Loucy (cell line): ENCODE measurements at regions not wholly inside any gene's neighbourhood (a gene's known extent, or its start where the extent isn't known, plus 50 kb on each side); places are given as distances from the start of the nearest gene placed in this dataset.

Experiments used
- CTCF ChIP-seq: fragments of 200-600 bp; sonication (generic); conservative IDR thresholded peaks from 2 replicates; pipeline ENCODE4 v1.5.1; 2014; ENCODE audit warnings: mild to moderate bottlenecking, antibody characterized with exemption, low read length
- EZH2phosphoT487 ChIP-seq: fragments of 200-600 bp; IDR thresholded peaks from 2 replicates; pipeline ENCODE4 v1.6.1; 2018; ENCODE audit warnings: antibody characterized with exemption, mild to moderate bottlenecking, moderate library complexity, borderline replicate concordance

- no peak for TF ChIP-seq CTCF
- no peak for TF ChIP-seq EZH2phosphoT487
These were observed 277.2 kb upstream of the PREP start for GRCh38 chr6:105680131-105680530.
